ENCODE measurements at regions not wholly inside any gene's neighbourhood (a gene's known extent, or its start where the extent isn't known, plus 50 kb on each side); places are given as distances from the start of the nearest gene placed in this dataset.

- TF ChIP-seq CTCF (conservative IDR thresholded peaks at IDR 0.05; ENCODE audit: low read depth in 2 of 2) = no peak
- TF ChIP-seq EZH2 (IDR thresholded peaks at IDR 0.05; ENCODE audit: low read depth, unreplicated experiment) = no peak
- no peak for TF ChIP-seq JUNB (IDR thresholded peaks at IDR 0.05; ENCODE audit: unreplicated experiment)
- TF ChIP-seq POLR2AphosphoS5 (IDR thresholded peaks at IDR 0.05; ENCODE audit: low read depth) = no peak
Measured at GRCh38 chr17:70379945-70380344, 210.6 kb downstream of the KCNJ2 start.

Data from GM23338 (cell line).